OCI-LY3 (cell line): ENCODE measurements at regions not wholly inside any gene's neighbourhood (a gene's known extent, or its start where the extent isn't known, plus 50 kb on each side); places are given as distances from the start of the nearest gene placed in this dataset.

Experiments
- CTCF ChIP-seq: fragments of 200-600, 300-600 bp; sonication (generic); IDR thresholded peaks from 2 replicates; pipeline ENCODE4 v1.5.1; 2014; ENCODE audit warnings: antibody characterized with exemption, low read length, low read depth
- EZH2phosphoT487 ChIP-seq: fragments of 200-600 bp; shearing (Covaris generic); IDR thresholded peaks from 2 replicates; pipeline ENCODE4 v1.6.1; 2018; ENCODE audit warnings: antibody characterized with exemption, mixed run types, low read depth

- TF ChIP-seq CTCF = no peak
- no peak for TF ChIP-seq EZH2phosphoT487
Observed at GRCh38 chr14:85198001-85198400, 331.9 kb upstream of the FLRT2 start.
